PC-3 (cell line): ENCODE measurements at regions not wholly inside any gene's neighbourhood (a gene's known extent, or its start where the extent isn't known, plus 50 kb on each side); places are given as distances from the start of the nearest gene placed in this dataset.

Source experiments
- ATAC-seq: fragments of 200-7000 bp; cut with Tn5 transposase; 2 replicates; pipeline ENCODE4 v1.9.1; 2020; ENCODE audit warnings: mild to moderate bottlenecking, moderate library complexity
- BruUV-seq: library from RNA; stranded (reverse); fragments of 400-500 nt; replicated peaks from 2 replicates; lab custom pipeline; 2021; lab: Mats Ljungman, UMichigan
- CTCF ChIA-PET: fragments of 300-600 bp; sonication (Branson Sonifier 250); formaldehyde crosslinking; loops from one replicate; lab custom pipeline; 2022; ENCODE audit warnings: antibody characterized with exemption; lab: Charles Lee
- POLR2A ChIA-PET: fragments of 300-600 bp; sonication (Branson Sonifier 250); formaldehyde crosslinking; loops from one replicate; lab custom pipeline; 2022; ENCODE audit warnings: antibody characterized with exemption; ENCODE audit not compliant: unreplicated experiment; lab: Charles Lee
- DNase-seq: peaks from one replicate; pipeline ENCODE4 v3.0.0-alpha.2; 2015
- H2AFZ ChIP-seq: fragments of 300-600 bp; sonication (generic); 2 replicates; pipeline ENCODE4 v1.6.0; 2016; ENCODE audit warnings: antibody characterized with exemption, low read length
- H3F3A ChIP-seq: fragments of 300-600 bp; sonication (generic); one replicate; pipeline ENCODE4 v1.6.0; 2017; ENCODE audit warnings: antibody characterized with exemption, low read length, control low read depth, mild to moderate bottlenecking; ENCODE audit not compliant: unreplicated experiment
- H3K27ac ChIP-seq: fragments of 300-600 bp; sonication (generic); 2 replicates; pipeline ENCODE4 v1.5.1; 2016; ENCODE audit warnings: mild to moderate bottlenecking, low read length
- H3K27me3 ChIP-seq: fragments of 300-600 bp; sonication (generic); 2 replicates; pipeline ENCODE4 v1.6.1; 2016; ENCODE audit warnings: low read length, mixed read lengths
- H3K36me3 ChIP-seq: fragments of 300-600 bp; sonication (generic); 2 replicates; pipeline ENCODE4 v1.6.1; 2016; ENCODE audit warnings: low read depth, mixed run types, low read length, mixed read lengths
- H3K4me1 ChIP-seq: fragments of 300-600 bp; sonication (generic); 2 replicates; pipeline ENCODE4 v1.5.1; 2016; ENCODE audit warnings: low read length; ENCODE audit not compliant: insufficient read depth
- H3K4me2 ChIP-seq: fragments of 300-600 bp; sonication (generic); 2 replicates; pipeline ENCODE4 v1.6.0; 2016; ENCODE audit warnings: low read length
- H3K4me3 ChIP-seq: fragments of 300-600 bp; sonication (generic); 2 replicates; pipeline ENCODE4 v1.5.1; 2016; ENCODE audit warnings: mild to moderate bottlenecking, low read length, mixed read lengths
- H3K79me2 ChIP-seq: fragments of 300-600 bp; sonication (generic); 2 replicates; pipeline ENCODE4 v1.6.1; 2017; ENCODE audit warnings: low read length, mixed read lengths
- H3K9ac ChIP-seq: fragments of 300-600 bp; sonication (generic); 2 replicates; pipeline ENCODE4 v1.6.0; 2016; ENCODE audit warnings: mild to moderate bottlenecking, low read length
- H3K9me2 ChIP-seq: fragments of 300-600 bp; sonication (generic); replicated peaks from 2 replicates; pipeline ENCODE4 v1.6.1; 2016; ENCODE audit warnings: mixed run types, low read length, mixed read lengths
- H3K9me3 ChIP-seq: fragments of 300-600 bp; sonication (generic); 2 replicates; pipeline ENCODE4 v1.6.1; 2016; ENCODE audit warnings: low read length, mixed read lengths
- H4K20me1 ChIP-seq: fragments of 300-600 bp; sonication (generic); 2 replicates; pipeline ENCODE4 v1.6.1; 2016; ENCODE audit warnings: low read length, mixed read lengths
- CTCF ChIP-seq: fragments of 300-600 bp; sonication (generic); conservative IDR thresholded peaks from 2 replicates; pipeline ENCODE4 v1.5.1; 2017; ENCODE audit warnings: antibody characterized with exemption, low read depth, mild to moderate bottlenecking, low read length
- EZH2 ChIP-seq: fragments of 300-600 bp; sonication (generic); IDR thresholded peaks from one replicate; pipeline ENCODE4 v1.6.1; 2017; ENCODE audit warnings: antibody characterized with exemption, mild to moderate bottlenecking, low read length; ENCODE audit not compliant: unreplicated experiment
- EZH2phosphoT487 ChIP-seq: fragments of 300-600 bp; sonication (generic); IDR thresholded peaks from 2 replicates; pipeline ENCODE4 v1.6.1; 2018; ENCODE audit warnings: mild to moderate bottlenecking, antibody characterized with exemption, low read length, borderline replicate concordance
- intact Hi-C: fragments of 100-400 bp; cut with micrococcal nuclease; formaldehyde crosslinking; loops from 2 replicates; pipeline ENCODE4 v1.9.0; 2023

DNA sequence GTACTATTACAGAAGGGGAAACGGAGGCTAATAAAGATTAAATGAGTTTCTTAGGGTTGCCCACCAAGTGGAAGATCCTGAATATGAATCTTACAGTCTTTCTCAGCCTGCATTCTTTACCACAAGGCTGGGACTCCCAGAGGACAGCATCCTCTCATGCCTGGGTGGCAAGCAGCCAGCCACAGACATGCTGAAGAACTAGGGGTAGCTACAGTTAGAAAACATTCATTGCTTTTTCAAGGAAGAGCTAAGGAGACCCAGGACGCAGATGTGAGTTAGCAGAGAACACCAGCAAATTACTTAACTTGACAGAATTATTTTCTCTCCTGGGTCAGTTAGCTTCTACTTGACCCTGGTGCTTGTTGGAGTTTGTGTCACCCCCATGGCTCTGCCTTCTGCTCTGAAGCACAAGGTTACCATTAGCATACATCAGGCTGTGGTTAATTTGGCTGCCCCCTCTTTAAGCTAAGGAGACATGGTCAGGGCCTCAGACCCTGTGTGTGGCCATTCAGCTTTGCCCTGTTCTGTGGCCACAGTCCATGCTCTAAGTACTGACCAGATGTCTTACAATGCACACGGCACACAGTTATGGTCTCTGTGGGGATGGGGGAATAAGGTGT is 132.3 kb upstream of the TNP1 start:
- H3K27me3 ChIP-seq = no peaks in the 10 kb centered on the region
- H3K9me3 ChIP-seq = no peaks in the 10 kb centered on the region
- no peaks in the 10 kb centered on the region for H3K36me3 ChIP-seq
- no peak for ATAC-seq
- no peaks in the 10 kb centered on the region for H3K79me2 ChIP-seq
- DNase-seq = no peak
- H3K9ac ChIP-seq = no peak overlapping the region
- no peak for TF ChIP-seq EZH2phosphoT487
- no peak for TF ChIP-seq CTCF
- TF ChIP-seq EZH2 = no peak
- no peak overlapping the region for H3K4me2 ChIP-seq
- no peaks in the 10 kb centered on the region for H4K20me1 ChIP-seq
- BruUV-seq = no TSS peak
- ChIA-PET POLR2A (no interaction called here), CTCF (no interaction called here)
- no peaks in the 10 kb centered on the region for H3F3A ChIP-seq
- no peak overlapping the region for H2AFZ ChIP-seq
- H3K9me2 ChIP-seq = no peaks in the 10 kb centered on the region
- intact Hi-C loops = no loop called here
- H3K4me1 ChIP-seq = no peaks in the 10 kb centered on the region
- no peak overlapping the region for H3K27ac ChIP-seq
- H3K4me3 ChIP-seq = no peak overlapping the region

DNA sequence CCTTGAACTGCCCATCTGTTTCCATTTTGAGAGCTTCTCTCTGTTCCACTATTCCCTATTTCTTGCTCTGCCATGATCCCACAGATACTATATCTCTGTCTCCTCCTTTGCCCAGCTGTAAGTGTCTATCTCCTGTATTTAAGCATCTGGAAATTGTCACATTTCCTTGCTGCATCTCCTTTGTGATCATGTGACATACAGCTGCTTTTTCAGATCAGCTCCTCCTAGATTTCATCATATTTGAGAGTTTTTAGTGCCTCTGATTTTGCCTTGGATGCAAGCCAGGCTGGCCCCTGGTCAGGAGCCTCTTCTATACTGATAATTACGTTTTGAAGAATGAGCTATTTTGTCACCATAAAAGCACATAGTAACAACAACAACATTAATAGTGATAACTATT is 131.7 kb upstream of the TNP1 start:
- no peak overlapping the region for H3K4me3 ChIP-seq
- TF ChIP-seq EZH2phosphoT487 = no peak
- no peak for TF ChIP-seq CTCF
- no peak for TF ChIP-seq EZH2
- H3K4me2 ChIP-seq = no peak overlapping the region
- H3K4me1 ChIP-seq = no peaks in the 10 kb centered on the region
- H3K36me3 ChIP-seq = no peaks in the 10 kb centered on the region
- no peak overlapping the region for H2AFZ ChIP-seq
- H3K79me2 ChIP-seq = no peaks in the 10 kb centered on the region
- H3K9me2 ChIP-seq = no peaks in the 10 kb centered on the region
- no peak overlapping the region for H3K27ac ChIP-seq
- H4K20me1 ChIP-seq = no peaks in the 10 kb centered on the region
- intact Hi-C loops = no loop called here
- no TSS peak for BruUV-seq
- no peak for ATAC-seq
- no peaks in the 10 kb centered on the region for H3K9me3 ChIP-seq
- DNase-seq = no peak
- no peaks in the 10 kb centered on the region for H3F3A ChIP-seq
- ChIA-PET CTCF (no interaction called here), POLR2A (no interaction called here)
- H3K27me3 ChIP-seq = no peaks in the 10 kb centered on the region
- H3K9ac ChIP-seq = no peak overlapping the region

DNA sequence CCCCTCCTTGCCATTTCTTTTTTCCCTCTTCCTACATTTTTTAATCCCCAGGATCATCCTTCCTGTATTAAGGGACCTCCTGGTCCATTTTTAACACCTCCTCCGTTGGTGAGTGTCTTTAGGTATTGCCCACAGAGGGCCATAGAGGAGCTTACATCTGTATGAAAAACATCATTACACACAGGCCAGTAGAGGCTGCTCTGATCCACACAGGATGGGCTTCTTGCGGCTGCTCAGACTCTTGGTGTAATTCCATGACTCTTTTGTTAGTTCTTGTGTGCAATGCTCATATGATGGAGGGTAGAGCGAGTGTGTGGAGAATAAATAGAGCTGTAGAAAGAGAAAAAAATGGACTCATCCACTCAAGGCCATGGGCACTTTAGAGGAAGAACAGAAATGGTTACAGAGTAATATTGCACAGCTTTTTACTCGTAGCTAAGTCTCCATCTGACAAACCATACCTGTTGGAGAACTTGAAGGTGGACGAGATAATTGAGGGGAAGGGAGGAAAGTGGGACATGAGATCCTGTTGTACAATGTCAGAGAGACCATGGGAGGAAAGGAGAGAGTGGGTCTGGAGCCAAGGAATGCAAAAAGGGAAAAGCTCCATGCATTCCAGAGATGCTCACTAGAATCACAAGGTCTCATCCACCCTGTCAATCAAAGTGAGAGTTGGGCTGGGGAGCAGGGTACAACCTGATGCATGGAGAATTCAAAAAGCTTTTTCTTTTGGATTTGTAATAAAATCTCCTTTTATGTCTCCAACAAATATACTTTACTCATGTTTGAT is 129.7 kb upstream of the TNP1 start:
- peak; percentile 29 for DNase-seq
- no TSS peak for BruUV-seq
- intact Hi-C loops = no loop called here

More for the DNA sequence above, 129.7 kb upstream of the TNP1 start:
- H3K79me2 ChIP-seq = no peaks in the 10 kb centered on the region
- H3K4me3 ChIP-seq = no peak overlapping the region
- H2AFZ ChIP-seq = no peak overlapping the region
- H3K4me1 ChIP-seq = no peaks in the 10 kb centered on the region
- no peaks in the 10 kb centered on the region for H3K27me3 ChIP-seq
- peak; percentile 50 for ATAC-seq
- TF ChIP-seq EZH2phosphoT487 = no peak
- TF ChIP-seq EZH2 = no peak
- peak; percentile 31; the same call in 1 of the 2 replicates for TF ChIP-seq CTCF
- ChIA-PET POLR2A (no interaction called here), CTCF (interaction anchor here (0.9 kb wide), 1 partner anchor 214 kb away, joined by 3 read pairs; no protein-coding TSS in a partner anchor)
- H3K9me2 ChIP-seq = no peaks in the 10 kb centered on the region
- H3K9ac ChIP-seq = no peak overlapping the region
- no peak overlapping the region for H3K27ac ChIP-seq
- no peaks in the 10 kb centered on the region for H3K36me3 ChIP-seq
- no peaks in the 10 kb centered on the region for H4K20me1 ChIP-seq
- no peaks in the 10 kb centered on the region for H3F3A ChIP-seq
- H3K4me2 ChIP-seq = no peak overlapping the region
- no peaks in the 10 kb centered on the region for H3K9me3 ChIP-seq
